A673 (cell line): ENCODE measurements at regions not wholly inside any gene's neighbourhood (a gene's known extent, or its start where the extent isn't known, plus 50 kb on each side); places are given as distances from the start of the nearest gene placed in this dataset.

Source experiments
- BruUV-seq: library from RNA; stranded (reverse); fragments of 400-500 nt; replicated peaks from 2 replicates; lab custom pipeline; 2021; lab: Mats Ljungman, UMichigan
- CTCF ChIA-PET: fragments of 300-600 bp; sonication (Branson Sonifier 250); formaldehyde crosslinking; loops from one replicate; lab custom pipeline; 2022; ENCODE audit warnings: antibody characterized with exemption; lab: Charles Lee
- POLR2A ChIA-PET: fragments of 300-600 bp; sonication (Branson Sonifier 250); formaldehyde crosslinking; loops from one replicate; lab custom pipeline; 2022; ENCODE audit warnings: antibody characterized with exemption; ENCODE audit not compliant: low non-redundant PET; lab: Charles Lee
- DNase-seq: peaks from one replicate; pipeline ENCODE4 v3.0.0-alpha.2; 2015; ENCODE audit warnings: low spot score
- H3K27ac ChIP-seq: fragments of 200-600 bp; sonication (generic); 2 replicates; pipeline ENCODE4 v1.5.1; 2016; ENCODE audit warnings: mixed run types, low read depth, mild to moderate bottlenecking, mixed read lengths, antibody characterized with exemption, low read length; ENCODE audit not compliant: poor library complexity, severe bottlenecking
- H3K27me3 ChIP-seq: fragments of 200-600 bp; sonication (generic); replicated peaks from 2 replicates; pipeline ENCODE4 v1.6.1; 2017; ENCODE audit warnings: mixed run types, low read depth, mild to moderate bottlenecking, mixed read lengths, antibody characterized with exemption, low read length; ENCODE audit not compliant: insufficient read depth, poor library complexity
- H3K36me3 ChIP-seq: fragments of 200-600 bp; sonication (generic); 2 replicates; pipeline ENCODE4 v1.6.1; 2016; ENCODE audit warnings: mixed run types, mild to moderate bottlenecking, mixed read lengths, antibody characterized with exemption, low read length; ENCODE audit not compliant: insufficient read depth, poor library complexity, severe bottlenecking
- H3K4me1 ChIP-seq: fragments of 200-600 bp; sonication (generic); 2 replicates; pipeline ENCODE4 v1.6.1; 2017; ENCODE audit warnings: mixed run types, mild to moderate bottlenecking, mixed read lengths, antibody characterized with exemption, low read length; ENCODE audit not compliant: insufficient read depth, poor library complexity, severe bottlenecking
- H3K4me3 ChIP-seq: fragments of 200-600 bp; sonication (generic); 2 replicates; pipeline ENCODE4 v1.5.1; 2016; ENCODE audit warnings: low read depth, mixed run types, mild to moderate bottlenecking, mixed read lengths, low read length; ENCODE audit not compliant: poor library complexity, severe bottlenecking
- H3K9me3 ChIP-seq: fragments of 200-600 bp; sonication (generic); 2 replicates; pipeline ENCODE4 v1.6.1; 2016; ENCODE audit warnings: mixed run types, low read depth, mild to moderate bottlenecking, mixed read lengths, antibody characterized with exemption, low read length; ENCODE audit not compliant: poor library complexity, severe bottlenecking
- EZH2 ChIP-seq: fragments of 200-600 bp; sonication (generic); IDR thresholded peaks from 2 replicates; pipeline ENCODE4 v1.6.1; 2017; ENCODE audit warnings: borderline replicate concordance, low read depth, mild to moderate bottlenecking, mixed read lengths, antibody characterized with exemption, low read length; ENCODE audit not compliant: poor library complexity, severe bottlenecking
- intact Hi-C: fragments of 100-400 bp; cut with micrococcal nuclease; formaldehyde crosslinking; loops from one replicate; pipeline ENCODE4 v1.10.0; 2022; ENCODE audit not compliant: unreplicated experiment
- TF ChIP-seq, protein P1 (sequence below): fragments of 300-800, 200-600 bp; sonication (generic); conservative IDR thresholded peaks from 2 replicates; pipeline ENCODE4 v1.5.1; 2017; ENCODE audit warnings: low read depth, mild to moderate bottlenecking, antibody characterized with exemption, low read length, moderate library complexity, mixed read lengths

DNA sequence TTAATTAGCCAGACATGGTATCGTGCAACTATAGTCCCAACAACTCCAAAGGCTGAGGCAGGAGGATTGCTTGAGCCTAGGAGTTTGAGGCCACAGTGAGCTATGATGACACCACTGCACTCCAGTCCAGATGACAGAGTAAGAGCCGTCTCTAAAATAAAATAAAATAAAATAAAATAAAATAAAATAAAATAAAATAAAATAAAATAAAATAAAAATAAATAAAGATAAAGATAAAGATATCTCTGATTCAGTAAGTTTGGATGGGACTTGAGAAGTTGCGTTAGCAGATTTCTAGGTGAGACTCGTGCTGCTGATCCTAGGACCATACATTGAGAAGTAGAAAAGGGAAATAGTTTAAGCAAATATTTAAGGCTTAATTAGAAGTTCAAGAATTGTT is 254.8 kb upstream of the FAM241A start:
- H3K9me3 ChIP-seq: no peaks in the 10 kb centered on the region
- no peaks in the 10 kb centered on the region for H3K4me1 ChIP-seq
- no peak overlapping the region for H3K27ac ChIP-seq
- H3K4me3 ChIP-seq: no peak overlapping the region
- no peaks in the 10 kb centered on the region for H3K36me3 ChIP-seq
- no peak for DNase-seq
- BruUV-seq: no TSS peak
- intact Hi-C loops: loop anchor here (5.0 kb wide), 1 partner anchor 553 kb away; no protein-coding TSS in a partner anchor
- ChIA-PET POLR2A (no interaction called here), CTCF (no interaction called here)
- TF ChIP-seq, protein P1, sequence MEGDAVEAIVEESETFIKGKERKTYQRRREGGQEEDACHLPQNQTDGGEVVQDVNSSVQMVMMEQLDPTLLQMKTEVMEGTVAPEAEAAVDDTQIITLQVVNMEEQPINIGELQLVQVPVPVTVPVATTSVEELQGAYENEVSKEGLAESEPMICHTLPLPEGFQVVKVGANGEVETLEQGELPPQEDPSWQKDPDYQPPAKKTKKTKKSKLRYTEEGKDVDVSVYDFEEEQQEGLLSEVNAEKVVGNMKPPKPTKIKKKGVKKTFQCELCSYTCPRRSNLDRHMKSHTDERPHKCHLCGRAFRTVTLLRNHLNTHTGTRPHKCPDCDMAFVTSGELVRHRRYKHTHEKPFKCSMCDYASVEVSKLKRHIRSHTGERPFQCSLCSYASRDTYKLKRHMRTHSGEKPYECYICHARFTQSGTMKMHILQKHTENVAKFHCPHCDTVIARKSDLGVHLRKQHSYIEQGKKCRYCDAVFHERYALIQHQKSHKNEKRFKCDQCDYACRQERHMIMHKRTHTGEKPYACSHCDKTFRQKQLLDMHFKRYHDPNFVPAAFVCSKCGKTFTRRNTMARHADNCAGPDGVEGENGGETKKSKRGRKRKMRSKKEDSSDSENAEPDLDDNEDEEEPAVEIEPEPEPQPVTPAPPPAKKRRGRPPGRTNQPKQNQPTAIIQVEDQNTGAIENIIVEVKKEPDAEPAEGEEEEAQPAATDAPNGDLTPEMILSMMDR: no peak
- no peaks in the 10 kb centered on the region for H3K27me3 ChIP-seq

DNA sequence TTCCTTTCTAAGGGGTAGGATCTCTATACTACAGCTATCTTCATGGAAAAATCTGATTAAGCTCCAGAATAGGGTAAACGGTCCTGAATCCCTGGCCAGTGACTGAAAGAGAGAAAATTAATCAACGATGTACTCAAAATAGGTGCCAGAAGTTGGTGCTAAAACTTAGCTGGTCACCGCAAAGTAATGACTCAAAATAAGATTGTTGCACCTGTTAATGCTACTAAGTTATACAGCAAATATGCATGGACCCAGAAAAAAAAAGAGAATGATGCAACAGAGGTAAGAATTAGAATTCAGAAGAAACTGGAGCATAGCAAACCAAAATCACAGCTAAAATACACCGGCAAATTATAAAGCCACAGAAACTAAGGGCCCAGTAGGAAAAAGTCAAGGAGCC is 239.7 kb upstream of the FAM241A start:
- Histone ChIP-seq H3K9me3 (no peaks in the 10 kb centered on the region), H3K4me1 (no peaks in the 10 kb centered on the region), H3K27ac (no peak overlapping the region), H3K4me3 (no peak overlapping the region), H3K27me3 (no peaks in the 10 kb centered on the region), H3K36me3 (no peaks in the 10 kb centered on the region)
- no peak for DNase-seq
- no TSS peak for BruUV-seq
- intact Hi-C loops: no loop called here
- TF ChIP-seq EZH2: no peak
- TF ChIP-seq, protein P1: no peak
- ChIA-PET CTCF (no interaction called here), POLR2A (no interaction called here)

DNA sequence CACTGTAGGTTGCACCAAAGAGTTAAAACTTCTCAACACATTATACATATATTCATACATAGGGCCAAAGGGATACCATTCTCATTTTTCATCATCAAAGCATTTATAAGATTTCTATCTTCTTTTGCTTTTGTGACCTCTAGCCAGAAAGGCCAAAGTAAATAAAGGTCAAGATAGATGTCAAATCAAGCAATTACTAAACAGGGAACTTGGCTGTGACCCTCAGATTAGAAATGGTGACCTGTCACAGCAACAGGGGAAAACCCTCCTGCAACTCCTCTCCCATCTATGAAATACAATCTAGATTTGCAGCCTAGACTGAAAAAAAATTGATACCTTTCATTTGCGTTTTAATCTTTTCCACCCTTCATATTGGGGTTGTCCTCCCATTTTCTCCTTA is 225.6 kb upstream of the FAM241A start:
- ChIA-PET CTCF (no interaction called here), POLR2A (no interaction called here)
- Histone ChIP-seq H3K4me1 (no peaks in the 10 kb centered on the region), H3K36me3 (no peaks in the 10 kb centered on the region), H3K27me3 (no peaks in the 10 kb centered on the region), H3K9me3 (no peaks in the 10 kb centered on the region), H3K4me3 (no peak overlapping the region), H3K27ac (no peak overlapping the region)
- BruUV-seq: no TSS peak
- DNase-seq: no peak
- intact Hi-C loops: no loop called here
- TF ChIP-seq EZH2: no peak
- TF ChIP-seq, protein P1: no peak
